Mesenchymal stem cell (in vitro differentiated cells and primary cell): ENCODE measurements at regions not wholly inside any gene's neighbourhood (a gene's known extent, or its start where the extent isn't known, plus 50 kb on each side); places are given as distances from the start of the nearest gene placed in this dataset.

ENCODE experiments used
- DNase-seq: peaks from one replicate; pipeline ENCODE4 v3.0.0-alpha.2; 2013
- H2AFZ ChIP-seq: one replicate; pipeline ENCODE4 v1.6.1; 2013; ENCODE audit warnings: low read depth, mild to moderate bottlenecking, control low read depth, inconsistent platforms, low read length, moderate library complexity
- H2AK5ac ChIP-seq: 2 replicates; pipeline ENCODE4 v1.6.1; 2013; ENCODE audit warnings: low read length, moderate library complexity, mild to moderate bottlenecking, inconsistent platforms; ENCODE audit not compliant: severe bottlenecking
- H2BK120ac ChIP-seq: one replicate; pipeline ENCODE4 v1.6.1; 2013; ENCODE audit warnings: low read depth, mild to moderate bottlenecking, inconsistent platforms, low read length, moderate library complexity
- H2BK12ac ChIP-seq, 2 experiments: one replicate each; pipeline ENCODE4 v1.6.1; 2013; ENCODE audit warnings: inconsistent platforms in 2 of 2, low read length in 2 of 2, mild to moderate bottlenecking in 2 of 2, moderate library complexity in 2 of 2, control low read depth in 1 of 2
- H2BK15ac ChIP-seq: one replicate; pipeline ENCODE4 v1.6.1; 2013; ENCODE audit warnings: mild to moderate bottlenecking, low read depth, inconsistent platforms; ENCODE audit not compliant: poor library complexity, severe bottlenecking
- H2BK5ac ChIP-seq: 2 replicates; pipeline ENCODE4 v1.6.1; 2013; ENCODE audit warnings: low read depth, mild to moderate bottlenecking, low read length, control low read depth, inconsistent platforms; ENCODE audit not compliant: poor library complexity, severe bottlenecking
- H3K14ac ChIP-seq, 2 experiments: one replicate each; pipeline ENCODE4 v1.6.1; 2013; ENCODE audit warnings: inconsistent platforms in 2 of 2, low read length in 2 of 2, control low read depth in 1 of 2, mild to moderate bottlenecking in 1 of 2, moderate library complexity in 1 of 2
- H3K18ac ChIP-seq, 2 experiments: one replicate each; pipeline ENCODE4 v1.6.1; 2013; ENCODE audit warnings: inconsistent platforms in 2 of 2, low read length in 2 of 2, control low read depth in 1 of 2, low read depth in 1 of 2, mild to moderate bottlenecking in 1 of 2
- H3K23ac ChIP-seq, 2 experiments: one replicate each; pipeline ENCODE4 v1.6.1; 2013; ENCODE audit warnings: inconsistent platforms in 2 of 2, low read length in 2 of 2, mild to moderate bottlenecking in 2 of 2, moderate library complexity in 2 of 2, control low read depth in 1 of 2
- H3K27ac ChIP-seq: 2 replicates; pipeline ENCODE4 v1.5.1; 2013; ENCODE audit warnings: mild to moderate bottlenecking, moderate library complexity, low read length, control low read depth, inconsistent platforms; ENCODE audit not compliant: poor library complexity, severe bottlenecking
- H3K27me3 ChIP-seq, 2 experiments: 2 replicates each; pipeline versions ENCODE4 v1.6.1 to v1.7.0; 2013; ENCODE audit warnings: low read length in 2 of 2, mild to moderate bottlenecking in 2 of 2, moderate library complexity in 2 of 2, control low read depth in 1 of 2, inconsistent platforms in 1 of 2; ENCODE audit not compliant: control insufficient read depth in 1 of 2, insufficient read depth in 1 of 2
- H3K36me3 ChIP-seq, 2 experiments: 2 replicates each; pipeline versions ENCODE4 v1.6.1 to v1.7.0; 2013; ENCODE audit warnings: low read length in 2 of 2, control low read depth in 1 of 2, inconsistent platforms in 1 of 2, low read depth in 1 of 2, mild to moderate bottlenecking in 1 of 2; ENCODE audit not compliant: insufficient read depth in 2 of 2, control insufficient read depth in 1 of 2
- H3K4ac ChIP-seq, 2 experiments: one replicate each; pipeline ENCODE4 v1.6.1; 2013; ENCODE audit warnings: inconsistent platforms in 2 of 2, low read length in 2 of 2, mild to moderate bottlenecking in 2 of 2, moderate library complexity in 2 of 2, control low read depth in 1 of 2, low read depth in 1 of 2
- H3K4me1 ChIP-seq: 2 replicates; pipeline ENCODE4 v1.6.1; 2013; ENCODE audit warnings: low read depth, low read length, control low read depth; ENCODE audit not compliant: control insufficient read depth, insufficient read depth
- H3K4me2 ChIP-seq: 2 replicates; pipeline ENCODE4 v1.6.1; 2013; ENCODE audit warnings: low read length, mild to moderate bottlenecking, inconsistent platforms; ENCODE audit not compliant: poor library complexity, severe bottlenecking
- H3K4me3 ChIP-seq, 2 experiments: 2 replicates each; pipeline versions ENCODE4 v1.5.1 to v1.7.0; 2013; ENCODE audit warnings: low read length in 2 of 2, mild to moderate bottlenecking in 2 of 2, control low read depth in 1 of 2, low read depth in 1 of 2; ENCODE audit not compliant: insufficient read depth in 1 of 2
- H3K79me1 ChIP-seq: replicated peaks from 2 replicates; pipeline ENCODE4 v1.6.1; 2013; ENCODE audit warnings: mild to moderate bottlenecking, control low read depth, low read length, inconsistent platforms; ENCODE audit not compliant: poor library complexity, severe bottlenecking
- H3K9ac ChIP-seq: 2 replicates; pipeline ENCODE4 v1.7.0; 2013; ENCODE audit warnings: mild to moderate bottlenecking, low read length, moderate library complexity
- H3K9me3 ChIP-seq: 2 replicates; pipeline ENCODE4 v1.7.0; 2013; ENCODE audit warnings: mild to moderate bottlenecking, low read length; ENCODE audit not compliant: control insufficient read depth
- H4K8ac ChIP-seq: one replicate; pipeline ENCODE4 v1.6.1; 2013; ENCODE audit warnings: inconsistent platforms, mild to moderate bottlenecking, low read length, moderate library complexity
- H4K91ac ChIP-seq: one replicate; pipeline ENCODE4 v1.6.1; 2013; ENCODE audit warnings: mild to moderate bottlenecking, low read length, inconsistent platforms
- WGBS: methylation state at CpG from one replicate; pipeline ENCODE4 v1.1.7; 2013; ENCODE audit warnings: mixed read lengths; 5-methylcytosine and 5-hydroxymethylcytosine counted together

GRCh38 chr1:29934255-29934772 is 698.0 kb downstream of the PTPRU start:
- no peak overlapping the region for H3K9ac ChIP-seq
- H3K23ac ChIP-seq = no peak overlapping the region
- H2BK12ac ChIP-seq = no peak overlapping the region
- H3K18ac ChIP-seq = no peak overlapping the region
- H3K4me2 ChIP-seq = no peak overlapping the region
- no peaks in the 10 kb centered on the region for H3K79me1 ChIP-seq
- DNase-seq = no peak
- no peak overlapping the region for H2AFZ ChIP-seq
- H3K36me3 ChIP-seq = no peaks in the 10 kb centered on the region
- H3K27ac ChIP-seq = no peak overlapping the region
- H3K4ac ChIP-seq = no peak overlapping the region
- no peak overlapping the region for H3K4me3 ChIP-seq
- H3K9me3 ChIP-seq = no peaks in the 10 kb centered on the region
- no peak overlapping the region for H4K91ac ChIP-seq
- no peak overlapping the region for H2AK5ac ChIP-seq
- no peak overlapping the region for H3K14ac ChIP-seq
- H4K8ac ChIP-seq = no peak overlapping the region
- no peak overlapping the region for H2BK15ac ChIP-seq
- WGBS = 77% methylated on average over 6 of the region's 6 CpGs
- H2BK5ac ChIP-seq = no peak overlapping the region
- H3K4me1 ChIP-seq = no peaks in the 10 kb centered on the region
- H2BK120ac ChIP-seq = no peak overlapping the region
- peaks cover 11 to 56% of the 10 kb centered on the region in 2 experiments for H3K27me3 ChIP-seq

DNA sequence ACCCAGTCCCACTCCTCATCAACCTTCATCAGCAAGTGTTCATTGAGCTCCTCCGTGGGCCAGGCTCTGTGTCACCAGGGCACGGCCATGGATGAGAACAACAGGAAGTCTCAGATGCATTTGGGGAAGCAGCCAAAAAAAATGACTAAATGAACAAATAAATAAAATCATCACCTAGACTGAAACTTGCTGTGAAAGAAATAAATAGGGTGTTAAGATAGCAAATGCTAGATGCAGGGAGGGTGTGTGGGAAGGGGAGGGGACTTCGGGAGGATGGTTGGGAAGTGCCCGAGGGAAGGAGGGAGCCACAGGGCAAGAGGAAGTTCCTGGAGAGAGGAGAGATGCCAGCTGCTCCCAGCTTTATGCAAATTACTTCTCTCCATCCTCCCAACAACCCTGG is 696.7 kb downstream of the PTPRU start:
- H2BK5ac ChIP-seq = no peak overlapping the region
- no peak overlapping the region for H2AFZ ChIP-seq
- no peak overlapping the region for H3K27ac ChIP-seq
- no peak overlapping the region for H4K8ac ChIP-seq
- no peaks in the 10 kb centered on the region for H3K9me3 ChIP-seq
- DNase-seq = no peak
- no peak overlapping the region for H2AK5ac ChIP-seq
- 30% methylated on average over 3 of the region's 4 CpGs for WGBS
- H3K36me3 ChIP-seq = no peaks in the 10 kb centered on the region
- no peaks in the 10 kb centered on the region for H3K4me1 ChIP-seq
- H3K4ac ChIP-seq = no peak overlapping the region
- H3K18ac ChIP-seq = no peak overlapping the region
- H4K91ac ChIP-seq = no peak overlapping the region
- H3K4me2 ChIP-seq = no peak overlapping the region
- H3K4me3 ChIP-seq = no peak overlapping the region
- H2BK12ac ChIP-seq = no peak overlapping the region
- no peak overlapping the region for H2BK15ac ChIP-seq
- no peak overlapping the region for H2BK120ac ChIP-seq
- no peak overlapping the region for H3K14ac ChIP-seq
- H3K79me1 ChIP-seq = no peaks in the 10 kb centered on the region
- no peak overlapping the region for H3K23ac ChIP-seq
- peaks cover 11 to 63% of the 10 kb centered on the region in 2 experiments for H3K27me3 ChIP-seq
- no peak overlapping the region for H3K9ac ChIP-seq

DNA sequence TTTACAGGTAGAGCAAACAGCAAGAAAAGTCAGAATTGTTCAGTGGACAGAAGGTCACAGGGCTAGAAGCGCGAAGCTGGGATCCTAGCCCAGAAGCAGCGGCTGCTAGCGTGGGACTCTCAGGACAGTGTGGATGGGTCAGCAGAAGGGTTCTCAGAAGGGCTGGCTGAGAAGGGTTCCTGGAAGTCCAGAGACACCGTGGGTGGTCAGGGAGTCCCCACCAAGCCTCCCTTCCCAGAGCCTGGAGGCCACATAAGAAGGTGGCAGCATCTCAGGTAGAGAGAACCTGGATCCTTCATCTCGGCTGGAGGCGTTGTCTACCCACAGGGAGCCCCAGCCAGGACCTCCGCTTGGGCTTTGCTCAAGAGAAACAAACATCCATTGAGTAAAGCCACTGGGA is 696.3 kb downstream of the PTPRU start:
- Histone ChIP-seq H3K4me2 (no peak overlapping the region), H3K4ac (no peak overlapping the region)

GRCh38 chr1:29931477-29932175 is 695.3 kb downstream of the PTPRU start:
- H2BK12ac ChIP-seq = no peak overlapping the region
- no peak overlapping the region for H2BK15ac ChIP-seq
- no peaks in the 10 kb centered on the region for H3K36me3 ChIP-seq
- no peak overlapping the region for H2BK5ac ChIP-seq
- H4K91ac ChIP-seq = no peak overlapping the region
- H3K4ac ChIP-seq = no peak overlapping the region
- no peaks in the 10 kb centered on the region for H3K4me1 ChIP-seq
- no peak overlapping the region for H3K9ac ChIP-seq
- no peaks in the 10 kb centered on the region for H3K79me1 ChIP-seq
- DNase-seq = no peak
- H3K27ac ChIP-seq = no peak overlapping the region
- H2AFZ ChIP-seq = no peak overlapping the region
- no peak overlapping the region for H3K4me3 ChIP-seq
- peaks cover 11 to 62% of the 10 kb centered on the region in 2 experiments for H3K27me3 ChIP-seq
- H4K8ac ChIP-seq = no peak overlapping the region
- H3K4me2 ChIP-seq = no peak overlapping the region
- H3K18ac ChIP-seq = no peak overlapping the region
- no peak overlapping the region for H2AK5ac ChIP-seq
- 63% methylated on average over 10 of the region's 13 CpGs for WGBS
- H3K23ac ChIP-seq = no peak overlapping the region
- H2BK120ac ChIP-seq = no peak overlapping the region
- no peak overlapping the region for H3K14ac ChIP-seq
- no peaks in the 10 kb centered on the region for H3K9me3 ChIP-seq

More for the DNA sequence above, 696.3 kb downstream of the PTPRU start:
- Histone ChIP-seq H3K27me3 (peaks cover 11 to 62% of the 10 kb centered on the region in 2 experiments), H3K4me3 (no peak overlapping the region), H3K36me3 (no peaks in the 10 kb centered on the region), H2BK15ac (no peak overlapping the region), H3K18ac (no peak overlapping the region), H2BK120ac (no peak overlapping the region), H4K8ac (no peak overlapping the region), H4K91ac (no peak overlapping the region), H3K9me3 (no peaks in the 10 kb centered on the region), H2AK5ac (no peak overlapping the region), H3K4me1 (no peaks in the 10 kb centered on the region), H3K27ac (no peak overlapping the region), H2AFZ (no peak overlapping the region), H3K9ac (no peak overlapping the region), H3K14ac (no peak overlapping the region), H3K79me1 (no peaks in the 10 kb centered on the region), H2BK12ac (no peak overlapping the region), H2BK5ac (no peak overlapping the region), H3K23ac (no peak overlapping the region)
- WGBS = 83% methylated on average over 8 of the region's 8 CpGs
- no peak for DNase-seq
